HUES48 (cell line): ENCODE measurements at regions not wholly inside any gene's neighbourhood (a gene's known extent, or its start where the extent isn't known, plus 50 kb on each side); places are given as distances from the start of the nearest gene placed in this dataset.
A peak's percentile ranks its signal among the peaks of the same experiment; 100 is the strongest.

Source experiments
- H3K27ac ChIP-seq: one replicate; pipeline ENCODE4 v1.7.0; 2013; ENCODE audit warnings: low read depth, low read length, inconsistent platforms
- H3K27me3 ChIP-seq: 2 replicates; pipeline ENCODE4 v1.6.1; 2013; ENCODE audit warnings: mild to moderate bottlenecking, low read length; ENCODE audit not compliant: control insufficient read depth, insufficient read depth
- H3K36me3 ChIP-seq: 2 replicates; pipeline ENCODE4 v1.6.1; 2013; ENCODE audit warnings: low read length; ENCODE audit not compliant: control insufficient read depth, insufficient read depth
- H3K4me1 ChIP-seq: 2 replicates; pipeline ENCODE4 v1.6.1; 2013; ENCODE audit warnings: mild to moderate bottlenecking, low read length; ENCODE audit not compliant: control insufficient read depth, insufficient read depth
- H3K4me3 ChIP-seq: 2 replicates; pipeline ENCODE4 v1.5.1; 2013; ENCODE audit warnings: mild to moderate bottlenecking, low read depth, low read length
- H3K9ac ChIP-seq: 2 replicates; pipeline ENCODE4 v1.6.1; 2013; ENCODE audit warnings: mild to moderate bottlenecking, low read depth, low read length, moderate library complexity
- H3K9me3 ChIP-seq: 2 replicates; pipeline ENCODE4 v1.6.1; 2013; ENCODE audit warnings: low read length; ENCODE audit not compliant: control insufficient read depth, insufficient read depth

GRCh38 chr3:110157221-110157620 is 819.9 kb upstream of the DPPA4 start:
- H3K9me3 ChIP-seq = 0 out of 2 replicates have a peak, but pooled peaks cover 2% of the 10 kb centered on the region
- H3K27me3 ChIP-seq = no peaks in the 10 kb centered on the region
- no peaks in the 10 kb centered on the region for H3K36me3 ChIP-seq
- no peak overlapping the region for H3K9ac ChIP-seq
- no peak overlapping the region for H3K27ac ChIP-seq
- H3K4me1 ChIP-seq = no peaks in the 10 kb centered on the region
- no peak overlapping the region for H3K4me3 ChIP-seq

GRCh38 chr3:110164632-110165369 is 827.5 kb upstream of the DPPA4 start:
- peak overlapping the region; percentile 25; the same call in 1 of the 2 replicates for H3K4me3 ChIP-seq
- 0 out of 2 replicates have a peak, but pooled peaks cover 2% of the 10 kb centered on the region for H3K9me3 ChIP-seq
- peak overlapping the region; percentile 86 for H3K27ac ChIP-seq
- H3K27me3 ChIP-seq = no peaks in the 10 kb centered on the region
- H3K9ac ChIP-seq = 0 out of 2 replicates have a peak overlapping the region, but pooled peaks have one; percentile 15
- H3K4me1 ChIP-seq = peaks cover 36% of the 10 kb centered on the region
- no peaks in the 10 kb centered on the region for H3K36me3 ChIP-seq

GRCh38 chr3:110165370-110165743 is 828.0 kb upstream of the DPPA4 start:
- Histone ChIP-seq H3K36me3 (no peaks in the 10 kb centered on the region), H3K4me3 (peak overlapping the region; percentile 25; the same call in 1 of the 2 replicates), H3K27me3 (no peaks in the 10 kb centered on the region), H3K9ac (0 out of 2 replicates have a peak overlapping the region, but pooled peaks have one; percentile 15), H3K9me3 (0 out of 2 replicates have a peak, but pooled peaks cover 2% of the 10 kb centered on the region), H3K27ac (peak overlapping the region; percentile 86), H3K4me1 (peaks cover 36% of the 10 kb centered on the region)

GRCh38 chr3:110165753-110166152 is 828.4 kb upstream of the DPPA4 start:
- Histone ChIP-seq H3K27ac (peak overlapping the region; percentile 86), H3K4me3 (peak overlapping the region; percentile 25; the same call in 1 of the 2 replicates)

GRCh38 chr3:110166791-110167190 is 829.4 kb upstream of the DPPA4 start:
- 0 out of 2 replicates have a peak, but pooled peaks cover 2% of the 10 kb centered on the region for H3K9me3 ChIP-seq
- H3K9ac ChIP-seq = no peak overlapping the region
- H3K36me3 ChIP-seq = no peaks in the 10 kb centered on the region
- no peak overlapping the region for H3K4me3 ChIP-seq
- H3K27me3 ChIP-seq = no peaks in the 10 kb centered on the region
- peaks cover 36% of the 10 kb centered on the region for H3K4me1 ChIP-seq
- H3K27ac ChIP-seq = peak overlapping the region; percentile 11

More at GRCh38 chr3:110165753-110166152, 828.4 kb upstream of the DPPA4 start:
- Histone ChIP-seq H3K27me3 (no peaks in the 10 kb centered on the region), H3K36me3 (no peaks in the 10 kb centered on the region), H3K9ac (0 out of 2 replicates have a peak overlapping the region, but pooled peaks have one; percentile 15), H3K9me3 (0 out of 2 replicates have a peak, but pooled peaks cover 2% of the 10 kb centered on the region), H3K4me1 (peaks cover 36% of the 10 kb centered on the region)

- Histone ChIP-seq H3K27ac (no peak overlapping the region), H3K27me3 (no peaks in the 10 kb centered on the region), H3K9me3 (no peaks in the 10 kb centered on the region), H3K4me1 (no peaks in the 10 kb centered on the region), H3K4me3 (no peak overlapping the region), H3K36me3 (no peaks in the 10 kb centered on the region), H3K9ac (no peak overlapping the region)
Observed at GRCh38 chr3:110174908-110175307, 837.6 kb upstream of the DPPA4 start.

GRCh38 chr3:110178965-110179364 is 841.6 kb upstream of the DPPA4 start:
- H3K27ac ChIP-seq = no peak overlapping the region
- H3K36me3 ChIP-seq = no peaks in the 10 kb centered on the region
- H3K4me1 ChIP-seq = no peaks in the 10 kb centered on the region
- no peaks in the 10 kb centered on the region for H3K27me3 ChIP-seq
- H3K4me3 ChIP-seq = no peak overlapping the region
- H3K9me3 ChIP-seq = no peaks in the 10 kb centered on the region
- H3K9ac ChIP-seq = no peak overlapping the region

- Histone ChIP-seq H3K36me3 (no peaks in the 10 kb centered on the region), H3K9me3 (no peaks in the 10 kb centered on the region), H3K4me3 (no peak overlapping the region), H3K9ac (no peak overlapping the region), H3K27ac (no peak overlapping the region), H3K27me3 (no peaks in the 10 kb centered on the region), H3K4me1 (no peaks in the 10 kb centered on the region)
Observed at GRCh38 chr3:110180733-110181132, 843.4 kb upstream of the DPPA4 start.

- no peaks in the 10 kb centered on the region for H3K27me3 ChIP-seq
- no peak overlapping the region for H3K9ac ChIP-seq
- no peak overlapping the region for H3K4me3 ChIP-seq
- H3K9me3 ChIP-seq = no peaks in the 10 kb centered on the region
- no peak overlapping the region for H3K27ac ChIP-seq
- H3K4me1 ChIP-seq = no peaks in the 10 kb centered on the region
- H3K36me3 ChIP-seq = no peaks in the 10 kb centered on the region
Observed at GRCh38 chr3:110181226-110181625, 843.9 kb upstream of the DPPA4 start.

GRCh38 chr3:110184536-110184935 is 847.2 kb upstream of the DPPA4 start:
- Histone ChIP-seq H3K27me3 (no peaks in the 10 kb centered on the region), H3K4me3 (no peak overlapping the region), H3K9ac (no peak overlapping the region), H3K27ac (no peak overlapping the region), H3K9me3 (peaks cover 3% of the 10 kb centered on the region; the same call in 1 of the 2 replicates), H3K4me1 (no peaks in the 10 kb centered on the region), H3K36me3 (no peaks in the 10 kb centered on the region)

GRCh38 chr3:110193074-110193473 is 855.7 kb upstream of the DPPA4 start:
- Histone ChIP-seq H3K27me3 (no peaks in the 10 kb centered on the region), H3K36me3 (no peaks in the 10 kb centered on the region), H3K27ac (no peak overlapping the region), H3K9ac (no peak overlapping the region), H3K9me3 (peaks cover 3% of the 10 kb centered on the region; the same call in 1 of the 2 replicates), H3K4me1 (peaks cover 3% of the 10 kb centered on the region; the same call in 1 of the 2 replicates), H3K4me3 (no peak overlapping the region)
